ACC112 (cell line): ENCODE measurements at regions not wholly inside any gene's neighbourhood (a gene's known extent, or its start where the extent isn't known, plus 50 kb on each side); places are given as distances from the start of the nearest gene placed in this dataset.

Source experiments
- H2AFZ ChIP-seq: fragments of 200-600 bp; sonication (generic); one replicate; pipeline ENCODE4 v1.6.0; 2017; ENCODE audit warnings: antibody characterized with exemption, low read length; ENCODE audit not compliant: unreplicated experiment
- H3K27ac ChIP-seq: fragments of 200-600 bp; sonication (generic); 2 replicates; pipeline ENCODE4 v1.5.1; 2014; ENCODE audit warnings: low read depth, mild to moderate bottlenecking, antibody characterized with exemption, low read length, moderate library complexity
- H3K27me3 ChIP-seq: fragments of 200-600 bp; sonication (generic); 2 replicates; pipeline ENCODE4 v1.6.1; 2014; ENCODE audit warnings: mild to moderate bottlenecking, antibody characterized with exemption, low read length, moderate library complexity, mixed read lengths; ENCODE audit not compliant: insufficient read depth
- H3K36me3 ChIP-seq: fragments of 200-600 bp; sonication (generic); 2 replicates; pipeline ENCODE4 v1.6.1; 2016; ENCODE audit warnings: mild to moderate bottlenecking, antibody characterized with exemption, low read length, moderate library complexity, mixed read lengths; ENCODE audit not compliant: insufficient read depth
- H3K4me1 ChIP-seq: fragments of 200-600 bp; sonication (generic); one replicate; pipeline ENCODE4 v1.6.1; 2016; ENCODE audit warnings: low read length, mixed read lengths; ENCODE audit not compliant: insufficient read depth, unreplicated experiment, control insufficient read depth
- H3K4me3 ChIP-seq: fragments of 200-600 bp; sonication (generic); 2 replicates; pipeline ENCODE4 v1.5.1; 2014; ENCODE audit warnings: mild to moderate bottlenecking, low read depth, low read length
- H3K79me2 ChIP-seq: fragments of 200-600 bp; sonication (generic); one replicate; pipeline ENCODE4 v1.6.0; 2016; ENCODE audit warnings: low read length; ENCODE audit not compliant: control insufficient read depth, unreplicated experiment, insufficient read depth

DNA sequence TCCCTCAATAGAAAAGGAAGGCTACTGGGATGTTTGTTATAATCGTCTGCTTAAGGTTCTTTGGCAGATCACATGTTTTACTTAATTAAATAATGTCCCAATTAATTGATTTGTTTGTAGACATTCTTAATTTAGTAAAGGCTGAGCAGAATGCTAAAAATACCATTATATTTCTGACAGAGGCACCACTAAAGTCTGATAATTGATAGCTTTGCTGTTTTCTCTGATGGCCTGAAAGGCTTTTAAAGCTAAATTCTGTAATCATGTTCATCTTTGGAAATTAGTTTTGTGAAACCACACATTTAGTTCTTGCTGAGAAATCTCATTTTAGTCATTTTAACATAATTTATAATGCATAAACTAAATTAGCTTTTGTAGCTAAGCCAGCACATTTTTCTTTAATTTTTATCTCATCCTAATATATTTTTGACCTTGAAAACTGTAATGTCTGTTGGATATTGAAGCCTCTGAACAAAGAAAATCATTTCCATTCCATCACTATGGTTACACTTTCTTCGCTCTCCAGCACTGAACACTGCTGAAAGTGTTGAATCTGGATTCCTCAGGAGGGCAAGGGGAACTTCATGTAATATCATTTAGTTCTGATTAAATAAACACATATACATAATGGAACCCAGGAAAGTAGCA is 329.4 kb downstream of the ELAVL2 start:
- Histone ChIP-seq H3K27me3 (no peaks in the 10 kb centered on the region), H3K4me1 (no peaks in the 10 kb centered on the region), H3K4me3 (no peak overlapping the region), H3K27ac (no peak overlapping the region), H3K36me3 (no peaks in the 10 kb centered on the region), H3K79me2 (no peaks in the 10 kb centered on the region), H2AFZ (no peak overlapping the region)

- Histone ChIP-seq H3K4me1 (no peaks in the 10 kb centered on the region), H3K27ac (no peak overlapping the region), H3K79me2 (no peaks in the 10 kb centered on the region), H3K4me3 (no peak overlapping the region), H3K27me3 (no peaks in the 10 kb centered on the region), H2AFZ (no peak overlapping the region), H3K36me3 (no peaks in the 10 kb centered on the region)
Observed at GRCh38 chr9:23497137-23497504, 328.9 kb downstream of the ELAVL2 start.

DNA sequence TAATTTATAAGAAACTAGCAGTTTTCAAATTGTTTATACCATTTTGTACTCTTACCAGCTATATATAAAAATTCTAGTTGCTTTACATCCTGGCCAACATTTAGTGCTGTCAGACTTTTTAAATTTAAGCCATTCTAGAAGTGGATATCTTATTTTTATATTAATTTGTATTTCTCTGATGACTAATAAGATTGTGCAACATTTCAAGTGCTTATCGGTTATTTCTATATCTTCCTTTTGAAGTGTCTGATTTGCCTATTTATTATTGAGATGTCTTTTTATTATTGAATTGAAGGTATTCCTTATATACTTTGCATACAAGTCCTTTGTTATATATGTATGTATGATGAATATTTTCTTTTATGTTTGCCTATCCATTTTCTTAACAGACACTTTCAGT is 324.0 kb downstream of the ELAVL2 start:
- H3K27me3 ChIP-seq, result no peaks in the 10 kb centered on the region
- no peak overlapping the region for H3K27ac ChIP-seq
- no peak overlapping the region for H3K4me3 ChIP-seq
- H3K4me1 ChIP-seq, result no peaks in the 10 kb centered on the region
- H3K36me3 ChIP-seq, result no peaks in the 10 kb centered on the region
- no peaks in the 10 kb centered on the region for H3K79me2 ChIP-seq
- no peak overlapping the region for H2AFZ ChIP-seq

GRCh38 chr9:23522952-23523351 is 303.1 kb downstream of the ELAVL2 start:
- Histone ChIP-seq H3K27me3 (no peaks in the 10 kb centered on the region), H3K36me3 (no peaks in the 10 kb centered on the region), H3K4me1 (no peaks in the 10 kb centered on the region), H3K79me2 (no peaks in the 10 kb centered on the region), H3K27ac (no peak overlapping the region), H2AFZ (no peak overlapping the region), H3K4me3 (no peak overlapping the region)

DNA sequence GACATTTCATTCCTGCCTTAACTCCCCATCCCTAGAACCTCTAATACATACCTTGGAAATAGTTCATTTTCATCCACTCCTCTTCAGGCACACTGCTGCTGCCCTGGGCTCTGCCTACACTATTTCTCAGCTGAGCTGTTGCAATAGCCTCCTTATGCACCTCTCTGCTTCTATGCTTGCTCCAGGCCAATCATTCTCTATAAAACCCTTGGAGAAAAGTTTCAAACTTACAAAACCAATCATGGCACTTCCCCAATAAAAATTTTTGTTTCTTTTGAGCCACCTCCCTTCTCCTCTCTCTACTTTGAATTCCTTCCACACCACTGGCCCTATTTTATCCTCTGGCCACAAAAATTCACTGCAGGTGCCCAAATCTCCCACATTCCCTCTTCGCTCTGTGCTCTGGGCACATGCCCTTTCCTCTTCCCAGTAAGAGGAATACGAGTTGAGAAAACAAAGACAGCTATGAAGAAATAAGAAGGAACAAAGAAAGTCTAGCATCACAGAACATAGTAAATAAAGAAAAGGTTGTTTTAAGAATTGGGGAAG is 301.4 kb downstream of the ELAVL2 start:
- no peak overlapping the region for H3K4me3 ChIP-seq
- H3K79me2 ChIP-seq, result no peaks in the 10 kb centered on the region
- H3K4me1 ChIP-seq, result no peaks in the 10 kb centered on the region
- H3K36me3 ChIP-seq, result no peaks in the 10 kb centered on the region
- no peaks in the 10 kb centered on the region for H3K27me3 ChIP-seq
- no peak overlapping the region for H3K27ac ChIP-seq
- no peak overlapping the region for H2AFZ ChIP-seq

DNA sequence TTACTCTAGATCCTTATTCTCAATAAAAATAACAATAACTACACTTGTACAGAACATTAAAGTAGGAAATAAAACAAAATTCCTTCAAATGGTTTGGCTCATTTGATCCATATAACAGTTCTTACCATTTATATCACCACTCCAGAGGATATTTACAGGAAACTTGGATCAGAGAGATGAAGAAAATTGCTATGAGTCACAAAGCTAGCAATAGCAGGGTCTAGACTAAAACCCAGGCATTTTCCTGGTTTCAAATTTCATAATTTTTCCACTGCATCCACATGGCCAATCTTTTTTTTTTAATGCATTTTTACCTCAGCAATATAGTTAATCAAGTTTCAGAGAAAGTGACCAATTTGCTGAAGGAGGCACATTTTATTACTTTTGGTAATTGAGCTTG is 299.2 kb downstream of the ELAVL2 start:
- Histone ChIP-seq H3K4me3 (no peak overlapping the region), H3K79me2 (no peaks in the 10 kb centered on the region), H2AFZ (no peak overlapping the region), H3K27me3 (no peaks in the 10 kb centered on the region), H3K27ac (no peak overlapping the region), H3K36me3 (no peaks in the 10 kb centered on the region), H3K4me1 (no peaks in the 10 kb centered on the region)

- Histone ChIP-seq H3K79me2 (no peaks in the 10 kb centered on the region), H3K4me1 (no peaks in the 10 kb centered on the region), H3K4me3 (no peak overlapping the region), H2AFZ (no peak overlapping the region), H3K36me3 (no peaks in the 10 kb centered on the region), H3K27ac (no peak overlapping the region), H3K27me3 (no peaks in the 10 kb centered on the region)
Observed at GRCh38 chr9:23532282-23532681, 293.8 kb downstream of the ELAVL2 start.

DNA sequence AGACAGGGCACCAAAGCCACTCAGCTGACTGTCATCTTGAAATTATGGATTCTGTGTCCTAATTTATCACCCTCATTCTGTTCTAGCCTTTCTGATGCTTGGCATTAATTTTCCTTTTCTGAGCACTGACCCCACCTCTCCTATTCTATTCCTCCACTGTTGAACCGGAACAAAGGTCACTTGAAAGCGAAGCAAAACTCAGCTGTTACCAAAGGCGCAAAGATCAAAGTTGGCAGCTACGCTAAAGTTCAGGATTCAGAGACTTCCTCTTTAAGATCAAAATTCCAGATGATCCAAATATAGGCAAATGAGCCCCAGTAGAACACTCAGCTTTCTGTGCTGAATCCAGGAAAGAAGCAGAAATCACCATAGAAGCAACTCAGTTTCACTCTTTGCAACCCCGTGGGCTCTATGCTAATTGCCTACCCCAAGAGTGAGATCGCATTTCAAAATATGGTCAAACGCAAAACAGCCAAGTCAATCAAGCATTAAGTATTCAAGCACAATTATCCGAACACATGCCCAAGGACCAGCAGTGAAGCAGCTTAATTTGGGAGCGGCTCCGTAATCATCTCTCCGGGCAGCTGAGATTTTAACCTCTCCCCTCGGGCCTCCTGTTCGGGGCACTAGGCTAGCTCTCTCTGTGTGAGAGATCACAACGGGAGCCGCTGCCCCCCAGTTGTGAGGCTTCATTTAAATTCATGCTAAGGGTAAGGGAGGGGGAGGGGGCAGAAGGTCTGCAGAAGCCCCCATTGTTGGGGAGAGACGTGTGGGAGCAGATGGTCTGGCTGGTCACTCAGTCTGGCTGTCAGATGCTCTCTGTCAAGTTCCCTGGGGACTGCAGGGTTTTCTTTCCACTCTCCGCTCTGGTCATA is 288.6 kb downstream of the ELAVL2 start:
- Histone ChIP-seq H3K27me3 (no peaks in the 10 kb centered on the region), H3K4me3 (peak overlapping the region; percentile 45; the same call in 1 of the 2 replicates), H3K27ac (no peak overlapping the region), H3K79me2 (no peaks in the 10 kb centered on the region), H3K4me1 (no peaks in the 10 kb centered on the region), H2AFZ (no peak overlapping the region), H3K36me3 (no peaks in the 10 kb centered on the region)

GRCh38 chr9:23538067-23538402 is 288.0 kb downstream of the ELAVL2 start:
- H3K27me3 ChIP-seq, result no peaks in the 10 kb centered on the region
- H3K36me3 ChIP-seq, result no peaks in the 10 kb centered on the region
- no peaks in the 10 kb centered on the region for H3K79me2 ChIP-seq
- no peak overlapping the region for H3K4me3 ChIP-seq
- H3K4me1 ChIP-seq, result no peaks in the 10 kb centered on the region
- no peak overlapping the region for H2AFZ ChIP-seq
- H3K27ac ChIP-seq, result no peak overlapping the region

- H3K36me3 ChIP-seq, result no peaks in the 10 kb centered on the region
- H3K4me1 ChIP-seq, result no peaks in the 10 kb centered on the region
- no peak overlapping the region for H3K27ac ChIP-seq
- H2AFZ ChIP-seq, result no peak overlapping the region
- no peaks in the 10 kb centered on the region for H3K79me2 ChIP-seq
- H3K4me3 ChIP-seq, result no peak overlapping the region
- H3K27me3 ChIP-seq, result no peaks in the 10 kb centered on the region
Observed at GRCh38 chr9:23538461-23539003, 287.5 kb downstream of the ELAVL2 start.

DNA sequence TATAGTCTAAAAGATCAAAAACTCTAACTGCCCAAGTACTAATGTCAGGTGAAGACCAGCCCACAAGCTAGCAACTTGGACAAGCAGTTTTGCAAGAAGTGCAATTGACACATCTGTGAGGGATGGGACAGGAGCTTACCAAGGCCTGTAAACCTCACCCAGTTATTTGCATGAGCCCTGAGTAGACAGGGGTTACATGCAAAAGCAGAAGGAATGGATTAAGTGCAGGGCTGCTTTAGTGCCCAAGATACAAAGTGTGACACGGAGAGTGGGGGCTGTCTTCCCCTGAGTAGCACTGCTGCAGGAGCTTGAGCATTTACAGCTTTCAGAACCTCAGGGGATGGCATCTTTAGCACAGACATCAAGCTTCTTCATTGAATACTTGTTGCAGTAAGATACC is 286.7 kb downstream of the ELAVL2 start:
- Histone ChIP-seq H3K4me1 (no peaks in the 10 kb centered on the region), H2AFZ (no peak overlapping the region), H3K4me3 (no peak overlapping the region), H3K27me3 (no peaks in the 10 kb centered on the region), H3K79me2 (no peaks in the 10 kb centered on the region), H3K27ac (no peak overlapping the region), H3K36me3 (no peaks in the 10 kb centered on the region)
